Central memory CD8-positive, alpha-beta T cell (primary cell): ENCODE measurements at regions not wholly inside any gene's neighbourhood (a gene's known extent, or its start where the extent isn't known, plus 50 kb on each side); places are given as distances from the start of the nearest gene placed in this dataset.

Experiments
- ATAC-seq: fragments of 150-1000 bp; cut with Tn5 transposase; replicated peaks from 2 replicates; pipeline ENCODE4 v1.10.0; 2022; ENCODE audit warnings: mild to moderate bottlenecking, moderate FRiP score, moderate number of reproducible peaks; ENCODE audit not compliant: poor library complexity, severe bottlenecking; ENCODE audit errors: extremely low read depth
- DNase-seq, 2 donors: peaks; one replicate each; pipeline ENCODE4 v3.0.0; 2021; ENCODE audit warnings: low spot score in 2 of 2
- H3K27ac Mint-ChIP-seq: one replicate; pipeline ENCODE4 v1.8.0; 2022; ENCODE audit warnings: low read depth, mild to moderate bottlenecking, moderate library complexity, mixed read lengths
- H3K27me3 Mint-ChIP-seq: one replicate; pipeline ENCODE4 v1.8.0; 2022; ENCODE audit warnings: mixed read lengths
- H3K36me3 Mint-ChIP-seq: one replicate; pipeline ENCODE4 v1.8.0; 2022; ENCODE audit warnings: mild to moderate bottlenecking, moderate library complexity, mixed read lengths; ENCODE audit not compliant: insufficient read depth
- H3K4me1 Mint-ChIP-seq: one replicate; pipeline ENCODE4 v1.8.0; 2022; ENCODE audit warnings: mixed read lengths
- H3K4me3 Mint-ChIP-seq: one replicate; pipeline ENCODE4 v1.8.0; 2022; ENCODE audit warnings: mild to moderate bottlenecking, moderate library complexity, mixed read lengths
- H3K9me3 Mint-ChIP-seq: one replicate; pipeline ENCODE4 v1.8.0; 2022; ENCODE audit warnings: mixed read lengths

DNA sequence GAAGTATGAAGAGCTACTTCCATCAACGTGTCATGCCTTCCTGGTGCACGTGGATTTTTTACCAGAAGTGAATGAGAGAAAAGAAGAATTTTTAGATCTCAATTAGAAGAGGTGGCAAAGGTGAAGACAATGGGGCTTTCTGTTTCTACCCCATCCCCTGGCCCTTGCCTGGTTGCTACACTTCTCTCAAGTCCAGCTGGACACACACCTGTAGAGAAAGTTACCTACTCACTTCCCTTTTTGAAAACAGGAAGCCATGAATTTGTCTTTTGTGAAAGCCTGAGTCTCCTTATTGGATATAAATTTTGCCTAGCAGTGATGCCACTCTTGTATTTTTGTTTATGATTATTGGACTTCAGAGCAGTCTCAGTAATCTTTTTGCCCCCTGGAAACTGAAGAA is 142.9 kb upstream of the AKR1E2 start:
- H3K36me3 Mint-ChIP-seq: no peaks in the 10 kb centered on the region
- no peaks in the 10 kb centered on the region for H3K9me3 Mint-ChIP-seq
- H3K4me3 Mint-ChIP-seq: no peak overlapping the region
- no peak overlapping the region for H3K27ac Mint-ChIP-seq
- H3K27me3 Mint-ChIP-seq: peaks cover 63% of the 10 kb centered on the region
- no peaks in the 10 kb centered on the region for H3K4me1 Mint-ChIP-seq
- ATAC-seq (no peak), DNase-seq (no peak)

DNA sequence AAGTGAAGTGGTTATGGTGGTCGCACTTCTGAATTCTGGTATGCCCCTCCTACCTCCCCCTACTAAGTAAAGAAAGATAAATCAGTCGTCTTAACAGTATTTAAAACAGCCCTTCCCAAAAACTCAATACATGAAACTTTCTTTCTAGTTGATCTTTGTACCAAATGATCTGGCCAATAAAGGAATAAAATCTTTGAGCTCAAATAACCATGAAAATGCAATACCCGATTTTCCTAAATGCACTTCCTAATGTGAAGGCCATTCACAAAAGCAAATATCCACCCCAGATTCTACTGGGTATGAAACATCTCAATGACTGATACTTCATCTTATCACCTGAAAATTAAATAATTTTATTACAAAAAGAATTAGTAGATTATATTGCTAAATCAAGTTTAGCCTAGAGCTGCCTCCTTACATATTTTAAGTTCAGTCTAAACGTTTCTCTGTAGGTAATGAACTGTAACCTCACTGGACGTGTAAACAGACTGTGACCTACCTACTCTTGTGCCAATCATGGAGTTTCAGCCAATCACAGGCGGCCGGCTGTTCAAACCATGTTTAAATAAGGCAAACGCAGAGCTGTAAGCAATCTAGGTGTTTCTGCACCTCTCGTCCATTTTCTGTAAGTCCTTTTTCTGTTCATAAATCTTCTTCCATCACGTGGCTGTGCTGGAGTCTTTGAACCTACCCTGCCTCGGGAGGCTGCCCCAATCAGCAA is 146.9 kb upstream of the AKR1E2 start:
- H3K27ac Mint-ChIP-seq: no peak overlapping the region
- no peaks in the 10 kb centered on the region for H3K9me3 Mint-ChIP-seq
- H3K4me1 Mint-ChIP-seq: no peaks in the 10 kb centered on the region
- DNase-seq: no peak
- H3K4me3 Mint-ChIP-seq: no peak overlapping the region
- ATAC-seq: no peak
- H3K27me3 Mint-ChIP-seq: peaks cover 76% of the 10 kb centered on the region
- no peaks in the 10 kb centered on the region for H3K36me3 Mint-ChIP-seq

DNA sequence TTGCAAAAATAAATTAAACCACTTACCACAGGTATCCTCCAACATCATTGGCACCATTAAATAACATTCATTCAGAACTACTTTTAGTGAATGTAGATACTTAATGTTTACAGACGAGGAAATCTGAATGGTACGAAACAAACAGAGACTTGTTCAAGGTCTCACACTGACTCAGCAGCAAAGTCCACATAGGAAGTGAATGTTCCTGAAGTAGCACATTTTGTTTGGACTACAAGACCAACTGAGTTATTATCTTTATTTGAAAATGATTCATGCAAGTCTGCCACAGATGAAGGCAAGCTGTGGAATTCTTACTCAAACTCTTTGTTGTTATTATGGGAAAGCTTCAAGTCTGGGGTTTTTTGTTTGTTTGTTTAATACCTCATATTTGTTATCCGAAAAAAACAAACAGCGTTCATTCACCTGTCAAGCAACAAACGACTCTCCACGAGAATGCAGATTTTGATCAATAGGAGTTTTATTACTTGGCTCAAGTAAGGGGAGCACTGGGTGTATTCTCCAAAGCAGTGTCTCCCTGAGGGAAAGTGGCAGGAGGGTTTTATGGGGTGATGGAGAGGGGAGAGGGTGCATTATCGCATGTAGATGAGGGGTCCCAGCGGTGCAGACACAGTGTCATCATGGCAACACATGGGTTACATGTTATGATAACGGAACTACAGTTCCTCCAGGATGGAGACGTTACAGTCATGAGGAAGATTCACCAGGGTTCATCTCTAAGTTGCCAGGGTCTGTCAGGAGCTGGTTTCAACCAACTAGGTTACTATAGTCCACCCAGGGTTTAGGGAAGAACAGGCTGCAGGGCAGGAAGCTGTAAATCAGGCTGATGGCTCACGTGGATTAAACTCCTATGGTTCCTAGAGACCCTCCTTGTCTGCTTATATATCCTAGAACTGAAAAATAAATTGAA is 147.7 kb upstream of the AKR1E2 start:
- Mint-ChIP-seq H3K36me3 (no peaks in the 10 kb centered on the region), H3K4me3 (no peak overlapping the region), H3K9me3 (no peaks in the 10 kb centered on the region), H3K4me1 (no peaks in the 10 kb centered on the region), H3K27ac (no peak overlapping the region), H3K27me3 (peaks cover 75% of the 10 kb centered on the region)
- DNase-seq: no peak
- ATAC-seq: no peak

DNA sequence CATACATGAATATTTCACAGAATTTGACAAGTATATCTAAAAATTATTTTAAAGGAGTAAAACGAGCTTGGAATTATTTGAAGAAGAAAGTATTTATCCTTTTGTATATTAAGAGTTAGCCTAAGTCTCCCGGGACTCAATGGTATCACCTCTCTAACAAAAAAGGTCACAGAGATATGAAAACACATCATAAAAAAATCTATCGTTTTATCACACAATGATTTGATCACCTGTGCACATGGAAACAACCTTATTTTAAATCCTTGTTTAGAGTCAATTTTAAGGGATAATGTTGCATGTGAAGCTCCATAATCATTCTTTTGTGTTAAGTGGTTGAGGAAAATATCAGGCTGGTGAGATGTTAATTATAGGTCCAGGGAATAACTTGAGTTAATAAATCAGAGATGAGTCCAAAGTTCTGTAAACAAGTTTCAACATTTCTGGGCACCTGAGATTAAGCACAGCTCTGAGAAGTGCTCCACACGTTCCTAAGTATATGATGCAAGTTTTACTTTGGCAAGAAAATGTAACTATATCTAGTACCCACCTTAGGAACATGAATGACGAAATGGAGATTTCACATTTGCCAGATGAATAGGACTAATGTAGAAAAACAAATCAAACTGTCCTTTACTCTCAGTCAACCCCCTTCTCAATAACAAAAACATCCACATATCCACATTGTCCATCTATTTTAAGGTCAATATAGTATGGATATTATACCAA is 148.5 kb upstream of the AKR1E2 start:
- H3K9me3 Mint-ChIP-seq: no peaks in the 10 kb centered on the region
- no peak overlapping the region for H3K4me3 Mint-ChIP-seq
- no peaks in the 10 kb centered on the region for H3K36me3 Mint-ChIP-seq
- H3K4me1 Mint-ChIP-seq: no peaks in the 10 kb centered on the region
- peaks cover 66% of the 10 kb centered on the region for H3K27me3 Mint-ChIP-seq
- H3K27ac Mint-ChIP-seq: no peak overlapping the region
- ATAC-seq: no peak
- DNase-seq: no peak

DNA sequence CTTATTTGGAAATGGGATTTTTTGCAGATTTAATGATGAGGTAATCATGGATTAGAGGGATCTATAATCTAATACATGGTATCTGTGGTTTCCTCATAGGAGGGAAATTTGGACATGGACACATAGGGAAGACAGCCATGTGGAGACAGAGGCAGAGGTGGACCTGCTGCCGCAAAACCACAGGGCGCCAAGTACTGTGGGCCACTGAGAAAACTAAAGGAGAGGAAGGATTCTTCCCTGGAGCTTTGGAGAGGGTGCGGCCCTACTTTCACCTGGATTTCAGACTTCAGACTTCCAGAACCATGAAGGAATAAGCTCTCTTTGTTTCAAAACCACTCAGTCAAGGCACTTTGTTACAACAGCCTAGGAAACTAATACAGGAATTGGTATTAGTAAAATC is 149.4 kb upstream of the AKR1E2 start:
- Mint-ChIP-seq H3K36me3 (no peaks in the 10 kb centered on the region), H3K27me3 (peaks cover 66% of the 10 kb centered on the region), H3K4me3 (no peak overlapping the region), H3K9me3 (no peaks in the 10 kb centered on the region), H3K4me1 (no peaks in the 10 kb centered on the region), H3K27ac (no peak overlapping the region)
- no peak for ATAC-seq
- DNase-seq: no peak

DNA sequence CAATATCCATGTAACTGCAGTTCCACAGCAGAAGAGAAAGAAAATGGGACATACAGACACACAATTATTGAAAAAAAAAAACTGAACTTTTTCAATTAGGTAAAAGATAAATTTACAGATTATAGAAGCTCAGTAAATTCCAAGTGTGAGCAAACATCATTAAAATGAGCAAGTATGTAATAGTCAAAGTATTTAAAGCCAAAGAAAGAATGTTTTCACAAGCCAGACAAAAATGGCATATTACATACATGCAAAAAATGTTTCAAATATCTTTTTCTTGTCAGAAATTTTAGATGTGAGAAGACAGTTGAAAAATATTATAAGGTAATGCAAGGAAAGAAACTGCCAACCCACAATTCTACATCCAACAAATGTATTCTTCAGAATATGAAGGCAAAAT is 150.2 kb upstream of the AKR1E2 start:
- DNase-seq (no peak), ATAC-seq (no peak)
- Mint-ChIP-seq H3K9me3 (no peaks in the 10 kb centered on the region), H3K27ac (no peak overlapping the region), H3K36me3 (no peaks in the 10 kb centered on the region), H3K27me3 (peaks cover 74% of the 10 kb centered on the region), H3K4me1 (no peaks in the 10 kb centered on the region), H3K4me3 (no peak overlapping the region)

DNA sequence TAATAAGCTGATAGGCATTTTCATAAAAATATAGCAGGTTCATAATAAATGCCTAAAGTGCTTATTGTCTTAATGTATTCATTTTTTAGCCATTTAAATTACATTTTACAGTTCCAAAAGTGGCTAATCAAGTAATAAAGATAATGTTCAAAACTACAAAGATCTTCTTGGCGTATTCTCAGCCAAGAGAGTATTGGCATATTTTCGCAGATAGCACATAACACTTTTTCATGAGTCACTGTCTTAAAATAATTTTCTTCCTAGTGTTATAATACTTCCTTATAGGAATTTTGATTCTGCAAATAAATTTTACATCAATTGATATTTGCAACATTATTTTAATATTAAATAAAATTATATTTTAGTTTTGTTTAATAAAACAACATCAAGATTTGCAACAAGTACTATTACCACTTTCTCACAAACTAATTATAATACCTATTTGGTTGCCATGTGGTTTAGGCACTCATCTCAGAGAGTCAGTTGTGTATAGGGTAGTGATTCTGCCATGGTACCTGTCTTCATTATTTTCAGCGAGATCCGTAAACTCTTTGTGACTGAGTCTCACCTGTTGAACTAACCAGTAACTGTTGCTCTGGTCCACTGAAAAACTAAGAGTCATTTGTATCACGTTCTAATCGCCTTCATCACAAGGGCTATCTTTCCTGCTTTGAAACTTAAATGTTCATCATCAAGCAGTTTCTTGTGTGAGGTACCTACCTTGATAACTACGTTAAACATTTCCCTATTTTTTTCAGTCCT is 152.5 kb upstream of the AKR1E2 start:
- DNase-seq (no peak), ATAC-seq (no peak)
- Mint-ChIP-seq H3K4me3 (no peak overlapping the region), H3K27me3 (peaks cover 74% of the 10 kb centered on the region), H3K27ac (no peak overlapping the region), H3K36me3 (no peaks in the 10 kb centered on the region), H3K4me1 (no peaks in the 10 kb centered on the region), H3K9me3 (peaks cover 6% of the 10 kb centered on the region)

DNA sequence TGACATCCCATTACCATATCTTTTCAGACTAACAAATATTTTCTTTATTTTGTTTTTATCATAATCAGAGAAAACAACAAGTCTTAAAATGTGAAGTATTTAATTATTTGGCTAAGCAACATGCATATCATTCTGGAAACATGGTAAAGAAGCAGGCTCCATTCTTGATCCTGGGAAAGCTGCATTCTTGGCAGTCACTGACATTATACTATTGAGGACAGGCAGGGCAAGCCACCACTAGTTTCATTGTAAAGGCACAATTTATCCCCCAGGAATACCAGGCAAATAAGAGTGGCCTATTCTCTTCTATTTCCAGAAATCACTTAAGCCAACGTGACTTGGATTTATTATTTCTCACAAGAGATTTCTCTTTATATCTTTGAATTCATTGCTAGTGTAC is 153.8 kb upstream of the AKR1E2 start:
- peaks cover 61% of the 10 kb centered on the region for H3K27me3 Mint-ChIP-seq
- ATAC-seq: no peak
- H3K4me3 Mint-ChIP-seq: no peak overlapping the region
- no peak for DNase-seq
- no peaks in the 10 kb centered on the region for H3K36me3 Mint-ChIP-seq
- H3K9me3 Mint-ChIP-seq: peaks cover 6% of the 10 kb centered on the region
- no peak overlapping the region for H3K27ac Mint-ChIP-seq
- H3K4me1 Mint-ChIP-seq: no peaks in the 10 kb centered on the region

DNA sequence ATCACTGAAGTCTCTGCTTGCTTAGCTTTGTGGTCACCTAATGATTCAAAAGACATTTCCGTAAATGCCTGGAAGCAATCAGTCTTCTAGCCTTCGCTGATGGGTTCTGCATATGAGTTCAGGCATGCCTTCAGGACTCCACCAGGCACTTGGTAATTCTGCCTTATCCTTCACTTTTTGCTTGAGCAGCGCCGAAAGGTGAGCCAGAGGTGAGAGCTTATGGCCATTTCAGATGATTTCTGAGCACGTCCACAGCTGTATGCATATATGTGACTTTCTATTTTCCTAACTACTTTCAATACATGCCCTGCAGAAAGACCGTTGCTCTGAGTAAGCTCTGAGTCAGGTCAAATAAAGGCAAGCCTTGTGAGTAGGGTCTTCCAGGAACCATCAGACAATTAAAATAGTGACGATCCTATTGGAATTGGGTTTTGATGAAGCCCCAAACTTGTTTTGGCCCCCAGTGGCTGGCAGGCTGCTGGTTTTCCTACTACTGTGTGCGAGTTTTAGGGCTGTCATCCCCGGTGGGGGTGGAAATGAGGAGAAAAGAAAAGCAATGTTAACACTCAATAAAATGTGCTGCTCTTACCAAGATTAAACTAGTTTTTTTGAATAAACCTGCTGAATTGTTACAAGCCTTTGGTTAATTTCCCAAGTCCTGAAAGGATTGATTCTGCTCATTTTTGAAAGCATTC is 154.4 kb upstream of the AKR1E2 start:
- DNase-seq: no peak
- peaks cover 56% of the 10 kb centered on the region for H3K27me3 Mint-ChIP-seq
- H3K4me1 Mint-ChIP-seq: no peaks in the 10 kb centered on the region
- H3K27ac Mint-ChIP-seq: no peak overlapping the region
- no peaks in the 10 kb centered on the region for H3K36me3 Mint-ChIP-seq
- no peak overlapping the region for H3K4me3 Mint-ChIP-seq
- peaks cover 6% of the 10 kb centered on the region for H3K9me3 Mint-ChIP-seq
- no peak for ATAC-seq

DNA sequence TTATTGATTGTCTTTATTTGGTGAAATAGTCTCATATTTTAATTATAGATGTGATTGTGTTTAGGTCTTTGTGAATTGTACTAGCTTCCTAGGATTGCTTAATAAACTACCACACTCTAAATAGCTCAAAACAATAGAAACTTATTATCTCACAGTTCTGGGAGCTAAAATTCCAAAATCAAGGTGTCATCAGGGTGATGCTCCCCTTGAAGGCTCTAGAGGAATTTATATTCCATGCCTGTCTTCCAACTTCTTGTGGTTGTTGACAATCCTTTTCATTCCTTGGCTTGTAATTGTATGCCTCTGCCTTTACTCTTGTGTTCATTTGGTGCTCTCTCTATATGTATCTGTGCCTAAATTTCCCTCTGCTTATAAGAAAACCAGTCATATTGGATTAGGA is 155.3 kb upstream of the AKR1E2 start:
- Mint-ChIP-seq H3K27me3 (peaks cover 48% of the 10 kb centered on the region), H3K9me3 (peaks cover 6% of the 10 kb centered on the region), H3K4me3 (no peak overlapping the region), H3K27ac (no peak overlapping the region), H3K36me3 (no peaks in the 10 kb centered on the region), H3K4me1 (no peaks in the 10 kb centered on the region)
- ATAC-seq (no peak), DNase-seq (no peak)

DNA sequence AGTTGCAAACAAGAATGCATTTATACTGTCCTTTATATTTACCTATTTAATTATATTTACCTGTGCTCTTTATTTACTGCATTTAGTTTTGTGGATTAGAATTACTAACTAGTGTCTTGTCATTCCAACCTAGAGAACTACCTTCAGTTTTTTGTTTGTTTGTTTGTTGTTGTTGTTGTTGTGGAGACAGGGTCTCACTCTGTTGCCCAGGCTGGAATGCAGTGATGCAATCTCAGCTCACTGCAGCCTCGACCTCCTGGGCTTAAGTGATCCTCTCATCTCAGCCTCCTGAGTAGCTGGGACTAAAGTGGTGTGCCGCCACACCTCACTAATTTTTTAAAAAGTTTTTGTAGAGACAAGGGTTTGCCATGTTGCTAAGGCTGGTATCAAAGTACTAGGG is 156.4 kb upstream of the AKR1E2 start:
- H3K9me3 Mint-ChIP-seq: peaks cover 6% of the 10 kb centered on the region
- peaks cover 36% of the 10 kb centered on the region for H3K27me3 Mint-ChIP-seq
- H3K36me3 Mint-ChIP-seq: no peaks in the 10 kb centered on the region
- no peak for DNase-seq
- H3K4me1 Mint-ChIP-seq: no peaks in the 10 kb centered on the region
- H3K27ac Mint-ChIP-seq: no peak overlapping the region
- no peak for ATAC-seq
- H3K4me3 Mint-ChIP-seq: no peak overlapping the region
